ENCODE measurements at regions not wholly inside any gene's neighbourhood (a gene's known extent, or its start where the extent isn't known, plus 50 kb on each side); places are given as distances from the start of the nearest gene placed in this dataset.

DNA sequence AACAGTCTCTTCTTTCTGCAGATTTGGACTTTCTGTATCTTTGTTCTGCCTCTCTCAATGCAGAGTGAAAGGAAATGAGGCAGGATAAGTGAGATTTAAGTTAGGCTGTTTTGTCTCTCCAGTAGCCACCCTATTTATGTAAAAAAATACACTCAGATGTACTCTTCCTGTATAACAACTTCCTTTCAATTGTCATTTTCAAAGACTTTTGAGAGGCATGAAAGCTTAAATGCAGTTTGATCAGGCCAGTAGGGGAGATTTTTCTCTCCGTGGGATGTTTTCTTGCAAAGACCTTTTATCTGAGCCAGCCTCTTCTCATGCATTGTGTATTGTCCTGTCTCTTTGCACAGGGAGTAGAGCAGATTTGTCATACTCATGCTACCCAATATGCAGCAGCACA is 166.8 kb downstream of the SLITRK5 start:
- no peaks in the 10 kb centered on the region for H3K9me1 ChIP-seq (ENCODE audit: control insufficient read depth, insufficient read depth, low read length)
- WGBS (ENCODE audit: insufficient coverage, low coverage, missing lambda C conversion rate) = 0% methylated on average over 1 of the region's 1 CpG
- H3K27ac ChIP-seq (ENCODE audit: extremely low read depth, low read depth, low read length) = no peak overlapping the region
- DNase-seq (ENCODE audit: extremely low read depth in 1 of 4, low spot score in 3 of 4) = no peak
- no peak overlapping the region for H2AFZ ChIP-seq (ENCODE audit: low read depth, low read length)
- no peaks in the 10 kb centered on the region for H3K79me2 ChIP-seq (ENCODE audit: control insufficient read depth, insufficient read depth, low read length)
- no peaks in the 10 kb centered on the region for H3K27me3 ChIP-seq (ENCODE audit: control insufficient read depth in 2 of 2, insufficient read depth in 2 of 2, low read length in 2 of 2)
- ChIA-PET CTCF (ENCODE audit: low intra/inter-chr PET ratio) (no interaction called here), POLR2A (no interaction called here)
- no peak overlapping the region for H3K4me2 ChIP-seq (ENCODE audit: insufficient read depth, low read length)
- H3K4me1 ChIP-seq (replicated peaks in 1 of 2; ENCODE audit: control insufficient read depth in 2 of 2, insufficient read depth in 2 of 2, low read length in 2 of 2) = no peaks in the 10 kb centered on the region
- H4K20me1 ChIP-seq (replicated peaks; ENCODE audit: control insufficient read depth, insufficient read depth, low read length) = no peaks in the 10 kb centered on the region
- H3K4me3 ChIP-seq = no peak overlapping the region
- ATAC-seq = no peak
- TF ChIP-seq ZNF740 (CRISPR knock-in tag; IDR thresholded peaks at IDR 0.05) (no peak), ZNF740 (tag; IDR thresholded peaks at IDR 0.05) (no peak), ZNF197 (CRISPR knock-in tag; IDR thresholded peaks at IDR 0.05; ENCODE audit: low read depth) (no peak), RAD21 (CRISPR knock-in tag; conservative IDR thresholded peaks at IDR 0.05 in 1 of 2, IDR thresholded peaks at IDR 0.05 in 1 of 2) (no peak), EP400 (IDR thresholded peaks at IDR 0.05) (no peak), MTA2 (IDR thresholded peaks at IDR 0.05; ENCODE audit: low read depth) (no peak), ZBED1 (IDR thresholded peaks at IDR 0.05) (no peak), PHF21A (IDR thresholded peaks at IDR 0.05; ENCODE audit: borderline replicate concordance, low read depth) (no peak), IFI16 (CRISPR knock-in tag; IDR thresholded peaks at IDR 0.05) (no peak), SMARCB1 (IDR thresholded peaks at IDR 0.05; ENCODE audit: insufficient read length, low read depth) (no peak), MCM2 (IDR thresholded peaks at IDR 0.05; ENCODE audit: low read depth) (no peak), BDP1 (IDR thresholded peaks at IDR 0.05; ENCODE audit: insufficient read depth, insufficient read length) (no peak), NFRKB (IDR thresholded peaks at IDR 0.05; ENCODE audit: low read depth) (no peak), NFXL1 (CRISPR knock-in tag; IDR thresholded peaks at IDR 0.05) (no peak), RBM25 (IDR thresholded peaks at IDR 0.05; ENCODE audit: low read depth, low read length, severe bottlenecking) (no peak), C11orf30 (IDR thresholded peaks at IDR 0.05; ENCODE audit: low read depth) (no peak), SREBF2 (CRISPR knock-in tag; IDR thresholded peaks at IDR 0.05) (no peak), NFIX (CRISPR knock-in tag; IDR thresholded peaks at IDR 0.05; ENCODE audit: low read depth) (no peak)
- no peaks in the 10 kb centered on the region for H3K36me3 ChIP-seq (ENCODE audit: control insufficient read depth, insufficient read depth, low read length)
- no TSS peak for BruUV-seq (replicated peaks)
- FAIRE-seq = no peak
- H3K9me3 ChIP-seq (replicated peaks; ENCODE audit: control insufficient read depth, insufficient read depth, low read depth, low read length) = no peaks in the 10 kb centered on the region
- intact Hi-C loops (cut with micrococcal nuclease) (no loop called here), in situ Hi-C loops (cut with MboI) (no loop called here)
- no peak overlapping the region for H3K9ac ChIP-seq (ENCODE audit: insufficient read depth in 1 of 2, low read depth in 2 of 2, low read length in 2 of 2)

All from K562 (cell line).